ENCODE measurements at regions not wholly inside any gene's neighbourhood (a gene's known extent, or its start where the extent isn't known, plus 50 kb on each side); places are given as distances from the start of the nearest gene placed in this dataset.

- Histone ChIP-seq H4K20me1 (ENCODE audit: control insufficient read depth, insufficient read depth, insufficient read length) (no peaks in the 10 kb centered on the region), H3K23ac (ENCODE audit: insufficient read length, low read depth, low read length) (no peak overlapping the region), H3K56ac (ENCODE audit: insufficient read length, low read depth, low read length) (no peak overlapping the region), H3K4me1 (ENCODE audit: insufficient read depth, low read length) (no peaks in the 10 kb centered on the region), H2BK15ac (ENCODE audit: low read depth, low read length) (no peak overlapping the region), H3K9me3 (ENCODE audit: control insufficient read depth, low read depth, low read length) (no peaks in the 10 kb centered on the region), H2BK20ac (ENCODE audit: low read depth, low read length, poor library complexity, severe bottlenecking) (no peak overlapping the region), H4K91ac (ENCODE audit: insufficient read length, low read depth, low read length) (no peak overlapping the region), H3K79me1 (ENCODE audit: insufficient read depth, low read depth, low read length, poor library complexity, severe bottlenecking) (no peaks in the 10 kb centered on the region), H3K4me2 (ENCODE audit: insufficient read depth, insufficient read length, low read length) (no peak overlapping the region), H3K4ac (ENCODE audit: low read depth, low read length) (no peak overlapping the region), H3K9ac (ENCODE audit: extremely low read depth, insufficient read length, low read length) (no peak overlapping the region), H4K5ac (ENCODE audit: insufficient read length, low read depth, low read length) (no peak overlapping the region), H4K8ac (replicated peaks; ENCODE audit: insufficient read length, low read depth, low read length) (no peak overlapping the region), H2AK5ac (ENCODE audit: insufficient read length, low read length) (no peak overlapping the region), H2BK5ac (ENCODE audit: insufficient read length, low read length) (no peak overlapping the region), H3K23me2 (ENCODE audit: insufficient read length, low read depth, low read length, poor library complexity, severe bottlenecking) (no peaks in the 10 kb centered on the region), H3K27me3 (ENCODE audit: insufficient read depth, low read length) (no peaks in the 10 kb centered on the region), H3K14ac (ENCODE audit: insufficient read depth, low read length) (no peak overlapping the region), H3K18ac (ENCODE audit: insufficient read length, low read depth, low read length) (no peak overlapping the region), H2BK12ac (ENCODE audit: insufficient read length, low read depth, low read length) (no peak overlapping the region), H2AFZ (ENCODE audit: low read length) (no peak overlapping the region), H3T11ph (ENCODE audit: low read length) (no peak overlapping the region), H3K79me2 (ENCODE audit: insufficient read depth, low read length) (no peaks in the 10 kb centered on the region), H3K27ac (ENCODE audit: insufficient read length, low read depth, low read length) (no peak overlapping the region), H2BK120ac (ENCODE audit: low read depth, low read length, poor library complexity, severe bottlenecking) (no peak overlapping the region)
- peak; percentile 82 for DNase-seq
- H3K36me3 Mint-ChIP-seq (ENCODE audit: insufficient read depth in 1 of 3, low read depth in 3 of 3): no peaks in the 10 kb centered on the region
- no peaks in the 10 kb centered on the region for H3K9me3 Mint-ChIP-seq
- WGBS (ENCODE audit: extremely low coverage, insufficient read length, low lambda C conversion rate): no CpG with 5 or more reads among the region's 11 CpGs
- H3K27me3 Mint-ChIP-seq (ENCODE audit: low read depth): no peaks in the 10 kb centered on the region
- peaks cover 0 to 10% of the 10 kb centered on the region in 2 experiments; a peak in 2 of 4 replicates for H3K4me1 Mint-ChIP-seq
- no peak overlapping the region for H3K27ac Mint-ChIP-seq
- no peak overlapping the region for H3K4me3 Mint-ChIP-seq
- TF ChIP-seq CTCF (conservative IDR thresholded peaks at IDR 0.05): peak; percentile 79
These were observed 130.3 kb upstream of the SERP2 start for GRCh38 chr13:44243198-44243857.

All from H9 (cell line).